SU-DHL-6 (cell line): ENCODE measurements at regions not wholly inside any gene's neighbourhood (a gene's known extent, or its start where the extent isn't known, plus 50 kb on each side); places are given as distances from the start of the nearest gene placed in this dataset.

Experiments used
- CTCF ChIP-seq: fragments of 200-600 bp; sonication (generic); IDR thresholded peaks from one replicate; pipeline ENCODE4 v1.5.1; 2017; ENCODE audit warnings: antibody characterized with exemption, mild to moderate bottlenecking, low read length, moderate library complexity; ENCODE audit not compliant: insufficient read depth, poor library complexity, severe bottlenecking
- EZH2phosphoT487 ChIP-seq: fragments of 200-600 bp; sonication (generic), shearing (Covaris generic); conservative IDR thresholded peaks from 2 replicates; pipeline ENCODE4 v1.6.1; 2018; ENCODE audit warnings: mild to moderate bottlenecking, antibody characterized with exemption, low read length, moderate library complexity, mixed read lengths

- TF ChIP-seq CTCF (no peak), EZH2phosphoT487 (no peak)
Measured at GRCh38 chr1:70717656-70718055, 306.6 kb downstream of the CTH start.
